Hepatocyte (in vitro differentiated cells): ENCODE measurements at regions not wholly inside any gene's neighbourhood (a gene's known extent, or its start where the extent isn't known, plus 50 kb on each side); places are given as distances from the start of the nearest gene placed in this dataset.

Source experiments
- CTCF ChIP-seq: fragments of 200-600 bp; sonication (generic); IDR thresholded peaks from 2 replicates; pipeline ENCODE4 v1.5.1; 2016; ENCODE audit warnings: antibody characterized with exemption, mild to moderate bottlenecking; ENCODE audit not compliant: poor library complexity
- EZH2 ChIP-seq: fragments of 200-600 bp; sonication (generic); IDR thresholded peaks from 2 replicates; pipeline ENCODE4 v1.6.1; 2016; ENCODE audit warnings: antibody characterized with exemption, mild to moderate bottlenecking, borderline replicate concordance
- EZH2phosphoT487 ChIP-seq: fragments of 200-600 bp; sonication (generic); IDR thresholded peaks from one replicate; pipeline ENCODE4 v1.6.1; 2018; ENCODE audit warnings: antibody characterized with exemption, mild to moderate bottlenecking, low read depth, moderate library complexity; ENCODE audit not compliant: unreplicated experiment, severe bottlenecking

GRCh38 chrX:106451933-106452332, 159.8 kb upstream of the RADX start:
- TF ChIP-seq EZH2 (no peak), CTCF (no peak), EZH2phosphoT487 (no peak)
